ENCODE measurements at regions not wholly inside any gene's neighbourhood (a gene's known extent, or its start where the extent isn't known, plus 50 kb on each side); places are given as distances from the start of the nearest gene placed in this dataset.
"Not testable (repeated sequence)": the region's sequence is repeated elsewhere in the genome, so short reads cannot be mapped to it uniquely, and the experiment has no call there.

- POLR2A ChIA-PET; H3K27me3 Mint-ChIP-seq; intact Hi-C loops (cut with DNase I, micrococcal nuclease); ATAC-seq; CTCF ChIA-PET; H3K4me3 Mint-ChIP-seq; H3K4me1 Mint-ChIP-seq; H3K9me3 Mint-ChIP-seq (ENCODE audit: low read depth); H3K27ac Mint-ChIP-seq; DNase-seq; H3K36me3 Mint-ChIP-seq (ENCODE audit: low read depth): not testable (repeated sequence)
Observed at GRCh38 chr5:162821664-162822063, 615.7 kb upstream of the CCNG1 start.

- no peak for ATAC-seq
- DNase-seq = no peak
- Mint-ChIP-seq H3K27me3 (no peaks in the 10 kb centered on the region), H3K4me1 (no peaks in the 10 kb centered on the region), H3K4me3 (no peak overlapping the region), H3K9me3 (ENCODE audit: low read depth) (peaks cover 7% of the 10 kb centered on the region), H3K36me3 (ENCODE audit: low read depth) (no peaks in the 10 kb centered on the region), H3K27ac (no peak overlapping the region)
- intact Hi-C loops (cut with DNase I, micrococcal nuclease) = no loop called here
- CTCF ChIA-PET = no interaction called here
- POLR2A ChIA-PET = no interaction called here
Observed at GRCh38 chr5:162824360-162824759, 613.0 kb upstream of the CCNG1 start.

- CTCF ChIA-PET = no interaction called here
- no peak for DNase-seq
Observed at GRCh38 chr5:162837155-162837554, 600.2 kb upstream of the CCNG1 start.

GRCh38 chr5:162842727-162843126 lies 594.7 kb upstream of the CCNG1 start:
- Mint-ChIP-seq H3K4me1 (no peaks in the 10 kb centered on the region), H3K27me3 (no peaks in the 10 kb centered on the region), H3K4me3 (no peak overlapping the region), H3K36me3 (ENCODE audit: low read depth) (no peaks in the 10 kb centered on the region), H3K9me3 (ENCODE audit: low read depth) (peaks cover 18% of the 10 kb centered on the region), H3K27ac (no peak overlapping the region)
- CTCF ChIA-PET = interaction anchor here (0.7 kb wide), 1 partner anchor 42 kb away, joined by 3 read pairs; no protein-coding TSS in a partner anchor
- no peak for DNase-seq
- no peak for ATAC-seq
- POLR2A ChIA-PET = no interaction called here
- intact Hi-C loops (cut with DNase I, micrococcal nuclease) = no loop called here

More at GRCh38 chr5:162837155-162837554, 600.2 kb upstream of the CCNG1 start:
- H3K27ac Mint-ChIP-seq = no peak overlapping the region
- H3K36me3 Mint-ChIP-seq (ENCODE audit: low read depth) = no peaks in the 10 kb centered on the region
- H3K9me3 Mint-ChIP-seq (ENCODE audit: low read depth) = peaks cover 19% of the 10 kb centered on the region
- no peak overlapping the region for H3K4me3 Mint-ChIP-seq
- POLR2A ChIA-PET = no interaction called here
- no peaks in the 10 kb centered on the region for H3K4me1 Mint-ChIP-seq
- H3K27me3 Mint-ChIP-seq = no peaks in the 10 kb centered on the region
- no peak for ATAC-seq
- intact Hi-C loops (cut with DNase I, micrococcal nuclease) = no loop called here

- intact Hi-C loops (cut with DNase I, micrococcal nuclease) = no loop called here
- Mint-ChIP-seq H3K36me3 (ENCODE audit: low read depth) (no peaks in the 10 kb centered on the region), H3K27ac (no peak overlapping the region), H3K4me3 (no peak overlapping the region), H3K4me1 (no peaks in the 10 kb centered on the region), H3K27me3 (no peaks in the 10 kb centered on the region), H3K9me3 (ENCODE audit: low read depth) (peaks cover 18% of the 10 kb centered on the region)
- no peak for ATAC-seq
- CTCF ChIA-PET = no interaction called here
- no peak for DNase-seq
- POLR2A ChIA-PET = no interaction called here
Observed at GRCh38 chr5:162852134-162852533, 585.3 kb upstream of the CCNG1 start.

GRCh38 chr5:162858770-162859169 lies 578.6 kb upstream of the CCNG1 start:
- Mint-ChIP-seq H3K27ac (no peak overlapping the region), H3K36me3 (ENCODE audit: low read depth) (no peaks in the 10 kb centered on the region), H3K4me1 (no peaks in the 10 kb centered on the region), H3K9me3 (ENCODE audit: low read depth) (peaks cover 11% of the 10 kb centered on the region), H3K27me3 (no peaks in the 10 kb centered on the region), H3K4me3 (no peak overlapping the region)
- no peak for ATAC-seq
- ChIA-PET CTCF (no interaction called here), POLR2A (no interaction called here)
- no peak for DNase-seq
- intact Hi-C loops (cut with DNase I, micrococcal nuclease) = no loop called here

GRCh38 chr5:162870966-162871365 lies 566.4 kb upstream of the CCNG1 start:
- Mint-ChIP-seq H3K4me1 (no peaks in the 10 kb centered on the region), H3K9me3 (ENCODE audit: low read depth) (peaks cover 21% of the 10 kb centered on the region), H3K36me3 (ENCODE audit: low read depth) (no peaks in the 10 kb centered on the region), H3K4me3 (no peak overlapping the region), H3K27me3 (no peaks in the 10 kb centered on the region), H3K27ac (no peak overlapping the region)
- ATAC-seq = no peak
- CTCF ChIA-PET = no interaction called here
- no peak for DNase-seq
- intact Hi-C loops (cut with DNase I, micrococcal nuclease) = no loop called here
- POLR2A ChIA-PET = no interaction called here

- intact Hi-C loops (cut with DNase I, micrococcal nuclease) = no loop called here
- Mint-ChIP-seq H3K4me3 (no peak overlapping the region), H3K36me3 (ENCODE audit: low read depth) (no peaks in the 10 kb centered on the region), H3K27me3 (no peaks in the 10 kb centered on the region), H3K4me1 (no peaks in the 10 kb centered on the region), H3K9me3 (ENCODE audit: low read depth) (no peaks in the 10 kb centered on the region), H3K27ac (no peak overlapping the region)
- CTCF ChIA-PET = no interaction called here
- POLR2A ChIA-PET = no interaction called here
- DNase-seq (no peak), ATAC-seq (no peak)
Observed at GRCh38 chr5:162882629-162883028, 554.8 kb upstream of the CCNG1 start.

- Mint-ChIP-seq H3K27ac (no peak overlapping the region), H3K27me3 (no peaks in the 10 kb centered on the region), H3K4me3 (no peak overlapping the region), H3K36me3 (ENCODE audit: low read depth) (no peaks in the 10 kb centered on the region), H3K9me3 (ENCODE audit: low read depth) (peaks cover 2% of the 10 kb centered on the region), H3K4me1 (no peaks in the 10 kb centered on the region)
- CTCF ChIA-PET = no interaction called here
- POLR2A ChIA-PET = no interaction called here
- no peak for DNase-seq
- intact Hi-C loops (cut with DNase I, micrococcal nuclease) = no loop called here
- no peak for ATAC-seq
Observed at GRCh38 chr5:162886717-162887116, 550.7 kb upstream of the CCNG1 start.

- Mint-ChIP-seq H3K36me3 (ENCODE audit: low read depth) (no peaks in the 10 kb centered on the region), H3K4me3 (no peak overlapping the region), H3K4me1 (no peaks in the 10 kb centered on the region), H3K9me3 (ENCODE audit: low read depth) (peaks cover 2% of the 10 kb centered on the region), H3K27me3 (no peaks in the 10 kb centered on the region), H3K27ac (no peak overlapping the region)
- DNase-seq (no peak), ATAC-seq (no peak)
- intact Hi-C loops (cut with DNase I, micrococcal nuclease) = no loop called here
- ChIA-PET CTCF (no interaction called here), POLR2A (no interaction called here)
Observed at GRCh38 chr5:162888268-162888667, 549.1 kb upstream of the CCNG1 start.

GRCh38 chr5:162911873-162912272 lies 525.5 kb upstream of the CCNG1 start:
- Mint-ChIP-seq H3K4me3 (no peak overlapping the region), H3K27me3 (no peaks in the 10 kb centered on the region), H3K36me3 (ENCODE audit: low read depth) (no peaks in the 10 kb centered on the region), H3K9me3 (ENCODE audit: low read depth) (peaks cover 1% of the 10 kb centered on the region), H3K4me1 (no peaks in the 10 kb centered on the region), H3K27ac (no peak overlapping the region)
- intact Hi-C loops (cut with DNase I, micrococcal nuclease) = no loop called here
- no peak for DNase-seq
- ATAC-seq = no peak
- ChIA-PET POLR2A (no interaction called here), CTCF (no interaction called here)

- CTCF ChIA-PET = no interaction called here
- Mint-ChIP-seq H3K27ac (no peak overlapping the region), H3K4me1 (no peaks in the 10 kb centered on the region), H3K27me3 (no peaks in the 10 kb centered on the region), H3K4me3 (no peak overlapping the region), H3K9me3 (ENCODE audit: low read depth) (peaks cover 1% of the 10 kb centered on the region), H3K36me3 (ENCODE audit: low read depth) (no peaks in the 10 kb centered on the region)
- intact Hi-C loops (cut with DNase I, micrococcal nuclease) = no loop called here
- POLR2A ChIA-PET = no interaction called here
- no peak for ATAC-seq
- DNase-seq = no peak
Observed at GRCh38 chr5:162916368-162916767, 521.0 kb upstream of the CCNG1 start.

GRCh38 chr5:162929104-162929503 lies 508.3 kb upstream of the CCNG1 start:
- Mint-ChIP-seq H3K36me3 (ENCODE audit: low read depth) (no peaks in the 10 kb centered on the region), H3K9me3 (ENCODE audit: low read depth) (peaks cover 15% of the 10 kb centered on the region), H3K27ac (no peak overlapping the region), H3K4me3 (no peak overlapping the region), H3K27me3 (no peaks in the 10 kb centered on the region), H3K4me1 (no peaks in the 10 kb centered on the region)
- no peak for DNase-seq
- intact Hi-C loops (cut with DNase I, micrococcal nuclease) = no loop called here
- ChIA-PET CTCF (no interaction called here), POLR2A (no interaction called here)
- ATAC-seq = no peak
